SK-N-SH (cell line): ENCODE measurements at regions not wholly inside any gene's neighbourhood (a gene's known extent, or its start where the extent isn't known, plus 50 kb on each side); places are given as distances from the start of the nearest gene placed in this dataset.

Experiments used
- CTCF ChIA-PET: fragments of 300-600, 350-600 bp; formaldehyde crosslinking; extraction: SDS; loops from one replicate; lab custom pipeline; 2021; lab: Yijun Ruan, JAX
- POLR2A ChIA-PET: fragments of 350-600 bp; sonication (Branson Sonifier 250); formaldehyde crosslinking; extraction: SDS; loops from one replicate; lab custom pipeline; 2020; ENCODE audit warnings: antibody characterized with exemption, inconsistent platforms; lab: Yijun Ruan, JAX
- DNase-seq: peaks from one replicate; pipeline ENCODE4 v3.0.0; 2012
- H2AFZ ChIP-seq: fragments of 200-600 bp; sonication (generic); 2 replicates; pipeline ENCODE4 v1.8.1; 2016; ENCODE audit warnings: antibody characterized with exemption, mild to moderate bottlenecking, low read depth
- H3F3A ChIP-seq: fragments of 200-600 bp; sonication (generic); replicated peaks from 2 replicates; pipeline ENCODE3; 2016; ENCODE audit warnings: antibody characterized with exemption, mild to moderate bottlenecking; ENCODE audit not compliant: insufficient read depth
- H3K27ac ChIP-seq, 2 experiments: fragments of 200-500 bp in 1 of 2; fragments of 200-600 bp in 1 of 2; sonication (Bioruptor generic) in 1 of 2; sonication (generic), shearing (Covaris generic) in 1 of 2; 2 replicates each; pipeline versions ENCODE4 v1.5.1 to v1.6.1; 2014 to 2016; ENCODE audit warnings: low read depth in 2 of 2, inconsistent platforms in 1 of 2, low read length in 1 of 2, mild to moderate bottlenecking in 1 of 2, mixed read lengths in 1 of 2
- H3K27me3 ChIP-seq: fragments of 200-600 bp; sonication (generic), shearing (Covaris generic); 2 replicates; pipeline ENCODE4 v1.6.1; 2016; ENCODE audit warnings: mixed run types; ENCODE audit not compliant: insufficient read depth
- H3K36me3 ChIP-seq, 2 experiments: fragments of 200-500 bp in 1 of 2; fragments of 200-600 bp in 1 of 2; sonication (Bioruptor generic) in 1 of 2; sonication (generic) in 1 of 2; replicated peaks in 1 of 2; 2 replicates each; pipeline versions ENCODE3 to v1.5.1; 2014 to 2016; ENCODE audit warnings: low read length in 1 of 2, mild to moderate bottlenecking in 1 of 2; ENCODE audit not compliant: insufficient read depth in 2 of 2, control insufficient read depth in 1 of 2
- H3K4me1 ChIP-seq, 2 experiments: fragments of 200-500 bp in 1 of 2; fragments of 200-600 bp in 1 of 2; sonication (Bioruptor generic) in 1 of 2; sonication (generic), shearing (Covaris generic) in 1 of 2; 2 replicates each; pipeline versions ENCODE4 v1.5.1 to v1.6.1; 2014 to 2016; ENCODE audit warnings: low read depth in 1 of 2, low read length in 1 of 2, mixed run types in 1 of 2; ENCODE audit not compliant: insufficient read depth in 2 of 2, control insufficient read depth in 1 of 2
- H3K4me2 ChIP-seq: fragments of 200-600 bp; sonication (generic), shearing (Covaris generic); 2 replicates; pipeline ENCODE4 v1.6.1; 2017; ENCODE audit warnings: mixed run types
- H3K4me3 ChIP-seq, 2 experiments: fragments of 200-500 bp in 1 of 2; fragments of 200-600 bp in 1 of 2; sonication (Bioruptor generic) in 1 of 2; sonication (generic), shearing (Covaris generic) in 1 of 2; 2 replicates each; pipeline versions ENCODE4 v1.5.1 to v1.8.1; 2014 to 2016; ENCODE audit warnings: low read depth in 2 of 2, inconsistent platforms in 1 of 2, low read length in 1 of 2, mild to moderate bottlenecking in 1 of 2, mixed read lengths in 1 of 2, moderate library complexity in 1 of 2
- H3K79me2 ChIP-seq: fragments of 200-600 bp; sonication (generic); 2 replicates; pipeline ENCODE4 v1.8.1; 2017; ENCODE audit warnings: mild to moderate bottlenecking; ENCODE audit not compliant: insufficient read depth
- H3K9ac ChIP-seq: fragments of 200-600 bp; sonication (generic); 2 replicates; pipeline ENCODE4 v1.6.1; 2017; ENCODE audit warnings: mixed run types
- H3K9me2 ChIP-seq: fragments of 200-600 bp; sonication (generic); 2 replicates; pipeline ENCODE4 v1.6.1; 2017; ENCODE audit warnings: mixed run types
- H3K9me3 ChIP-seq: fragments of 200-600 bp; sonication (generic); 2 replicates; pipeline ENCODE4 v1.6.1; 2017; ENCODE audit warnings: mixed run types, mild to moderate bottlenecking, moderate library complexity
- H4K20me1 ChIP-seq: fragments of 200-600 bp; sonication (generic); 2 replicates; pipeline ENCODE4 v1.6.1; 2017; ENCODE audit warnings: mild to moderate bottlenecking, mixed run types; ENCODE audit not compliant: insufficient read depth
- ELF1 ChIP-seq: IDR thresholded peaks from 2 replicates; pipeline ENCODE4 v1.4.0; 2012
- EP300 ChIP-seq, 2 experiments: IDR thresholded peaks; 2 replicates each; pipeline versions ENCODE4 v1.4.0 to v1.6.1; 2012; ENCODE audit warnings: borderline replicate concordance in 1 of 2, low read depth in 1 of 2, low read length in 1 of 2
- EZH2phosphoT487 ChIP-seq: fragments of 200-600 bp; sonication (generic); IDR thresholded peaks from 2 replicates; pipeline ENCODE4 v1.6.1; 2017; ENCODE audit warnings: low read depth, mixed run types, mild to moderate bottlenecking, antibody characterized with exemption, moderate library complexity, borderline replicate concordance
- FOSL2 ChIP-seq: IDR thresholded peaks from 2 replicates; pipeline ENCODE4 v1.4.0; 2012; ENCODE audit warnings: low read depth, mild to moderate bottlenecking, moderate library complexity, borderline replicate concordance
- JUND ChIP-seq: IDR thresholded peaks from 2 replicates; pipeline ENCODE4 v1.4.0; 2012
- NFIC ChIP-seq: IDR thresholded peaks from 2 replicates; pipeline ENCODE4 v1.4.0; 2012; ENCODE audit warnings: borderline replicate concordance
- RAD21 ChIP-seq: IDR thresholded peaks from 2 replicates; pipeline ENCODE4 v1.6.1; 2012; ENCODE audit warnings: mild to moderate bottlenecking, low read length
- RCOR1 ChIP-seq: fragments of 150-350 bp; IDR thresholded peaks from 2 replicates; pipeline ENCODE4 v1.6.1; 2017; ENCODE audit warnings: antibody characterized with exemption, low read length
- SIN3A ChIP-seq: IDR thresholded peaks from 2 replicates; pipeline ENCODE4 v1.6.1; 2012; ENCODE audit warnings: low read depth, mild to moderate bottlenecking, low read length, moderate library complexity, borderline replicate concordance
- SMC3 ChIP-seq: IDR thresholded peaks from 2 replicates; pipeline ENCODE4 v1.6.1; 2012; ENCODE audit warnings: low read depth, low read length, improper control_type of control experiment
- TCF12 ChIP-seq: IDR thresholded peaks from 2 replicates; pipeline ENCODE4 v1.4.0; 2012
- YY1 ChIP-seq: IDR thresholded peaks from 2 replicates; pipeline ENCODE4 v1.4.0; 2012; ENCODE audit warnings: low read depth, mild to moderate bottlenecking
- WGBS: methylation state at CpG from one replicate; pipeline ENCODE4 v1.1.6; 2017; ENCODE audit warnings: low lambda C conversion rate; 5-methylcytosine and 5-hydroxymethylcytosine counted together
- TF ChIP-seq, protein P1 (sequence below): fragments of 150-350 bp; IDR thresholded peaks from 2 replicates; pipeline ENCODE4 v1.6.1; 2016; ENCODE audit warnings: mild to moderate bottlenecking, low read depth, low read length
- TF ChIP-seq, protein P2 (sequence below): fragments of 200-600 bp; sonication (generic); IDR thresholded peaks from 2 replicates; pipeline ENCODE4 v1.6.1; 2017; ENCODE audit warnings: antibody characterized with exemption, mild to moderate bottlenecking, moderate library complexity
- TF ChIP-seq, protein P3 (sequence below): IDR thresholded peaks from 2 replicates; pipeline ENCODE4; 2012

DNA sequence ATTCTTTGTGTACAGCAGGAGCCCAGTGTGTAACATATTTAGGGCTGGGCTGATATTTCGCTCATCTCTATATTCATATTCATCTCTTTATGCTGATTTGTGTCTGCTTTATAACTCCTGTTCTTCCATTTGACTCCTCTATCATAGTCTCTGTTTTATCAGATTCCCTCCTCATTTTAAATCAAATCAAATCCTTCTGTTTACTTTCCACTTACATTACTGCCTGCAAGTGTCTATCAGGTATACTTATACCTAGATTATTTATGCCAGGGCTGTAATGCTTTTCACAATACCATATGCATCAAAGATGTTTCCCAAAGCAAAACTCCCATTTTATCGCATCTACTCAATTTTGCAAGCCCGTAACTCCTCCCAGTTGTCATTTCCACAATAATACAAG lies 990.7 kb downstream of the SORCS1 start (continued):
- no peak for TF ChIP-seq SIN3A

DNA sequence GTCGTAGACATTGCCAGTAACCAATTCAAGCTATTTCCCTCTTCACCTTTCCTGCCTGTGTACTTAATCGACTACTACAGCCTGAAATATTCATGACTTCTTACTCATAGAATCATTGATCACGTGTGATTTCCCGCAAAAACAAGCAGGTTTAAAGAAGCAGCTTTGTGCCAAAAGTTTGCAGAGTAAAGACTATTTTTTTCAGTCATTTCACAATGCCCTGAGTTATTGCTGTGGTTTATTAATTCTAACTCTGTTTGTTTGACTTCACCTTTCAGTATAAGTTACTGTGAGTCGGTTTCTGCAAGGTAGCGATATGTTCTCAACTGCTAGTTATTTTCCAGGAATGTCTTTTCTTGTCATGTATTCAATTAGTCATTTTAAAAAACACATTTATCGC lies 995.3 kb downstream of the SORCS1 start:
- Histone ChIP-seq H3K79me2 (no peaks in the 10 kb centered on the region), H3K36me3 (no peaks in the 10 kb centered on the region), H3K4me3 (no peak overlapping the region), H3K9me3 (no peaks in the 10 kb centered on the region), H2AFZ (no peak overlapping the region), H3F3A (no peaks in the 10 kb centered on the region), H3K4me2 (no peak overlapping the region), H3K27ac (no peak overlapping the region), H3K27me3 (no peaks in the 10 kb centered on the region), H3K9me2 (no peaks in the 10 kb centered on the region), H3K9ac (no peak overlapping the region), H4K20me1 (no peaks in the 10 kb centered on the region), H3K4me1 (no peaks in the 10 kb centered on the region)
- WGBS: 28% methylated on average over 7 of the region's 7 CpGs
- DNase-seq: no peak
- ChIA-PET POLR2A (no interaction called here), CTCF (no interaction called here)
- TF ChIP-seq SMC3 (no peak), RCOR1 (no peak), ELF1 (no peak), SIN3A (no peak), YY1 (no peak), JUND (no peak), EZH2phosphoT487 (no peak), FOSL2 (no peak), TCF12 (no peak), RAD21 (no peak), EP300 (IDR thresholded peaks at IDR 0.05; ENCODE audit: borderline replicate concordance in 1 of 2, low read depth in 1 of 2, low read length in 1 of 2) (no peak), NFIC (no peak)
- TF ChIP-seq, protein P1, sequence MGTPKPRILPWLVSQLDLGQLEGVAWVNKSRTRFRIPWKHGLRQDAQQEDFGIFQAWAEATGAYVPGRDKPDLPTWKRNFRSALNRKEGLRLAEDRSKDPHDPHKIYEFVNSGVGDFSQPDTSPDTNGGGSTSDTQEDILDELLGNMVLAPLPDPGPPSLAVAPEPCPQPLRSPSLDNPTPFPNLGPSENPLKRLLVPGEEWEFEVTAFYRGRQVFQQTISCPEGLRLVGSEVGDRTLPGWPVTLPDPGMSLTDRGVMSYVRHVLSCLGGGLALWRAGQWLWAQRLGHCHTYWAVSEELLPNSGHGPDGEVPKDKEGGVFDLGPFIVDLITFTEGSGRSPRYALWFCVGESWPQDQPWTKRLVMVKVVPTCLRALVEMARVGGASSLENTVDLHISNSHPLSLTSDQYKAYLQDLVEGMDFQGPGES: no peak
- TF ChIP-seq, protein P2, sequence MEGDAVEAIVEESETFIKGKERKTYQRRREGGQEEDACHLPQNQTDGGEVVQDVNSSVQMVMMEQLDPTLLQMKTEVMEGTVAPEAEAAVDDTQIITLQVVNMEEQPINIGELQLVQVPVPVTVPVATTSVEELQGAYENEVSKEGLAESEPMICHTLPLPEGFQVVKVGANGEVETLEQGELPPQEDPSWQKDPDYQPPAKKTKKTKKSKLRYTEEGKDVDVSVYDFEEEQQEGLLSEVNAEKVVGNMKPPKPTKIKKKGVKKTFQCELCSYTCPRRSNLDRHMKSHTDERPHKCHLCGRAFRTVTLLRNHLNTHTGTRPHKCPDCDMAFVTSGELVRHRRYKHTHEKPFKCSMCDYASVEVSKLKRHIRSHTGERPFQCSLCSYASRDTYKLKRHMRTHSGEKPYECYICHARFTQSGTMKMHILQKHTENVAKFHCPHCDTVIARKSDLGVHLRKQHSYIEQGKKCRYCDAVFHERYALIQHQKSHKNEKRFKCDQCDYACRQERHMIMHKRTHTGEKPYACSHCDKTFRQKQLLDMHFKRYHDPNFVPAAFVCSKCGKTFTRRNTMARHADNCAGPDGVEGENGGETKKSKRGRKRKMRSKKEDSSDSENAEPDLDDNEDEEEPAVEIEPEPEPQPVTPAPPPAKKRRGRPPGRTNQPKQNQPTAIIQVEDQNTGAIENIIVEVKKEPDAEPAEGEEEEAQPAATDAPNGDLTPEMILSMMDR: no peak
- TF ChIP-seq, protein P3, sequence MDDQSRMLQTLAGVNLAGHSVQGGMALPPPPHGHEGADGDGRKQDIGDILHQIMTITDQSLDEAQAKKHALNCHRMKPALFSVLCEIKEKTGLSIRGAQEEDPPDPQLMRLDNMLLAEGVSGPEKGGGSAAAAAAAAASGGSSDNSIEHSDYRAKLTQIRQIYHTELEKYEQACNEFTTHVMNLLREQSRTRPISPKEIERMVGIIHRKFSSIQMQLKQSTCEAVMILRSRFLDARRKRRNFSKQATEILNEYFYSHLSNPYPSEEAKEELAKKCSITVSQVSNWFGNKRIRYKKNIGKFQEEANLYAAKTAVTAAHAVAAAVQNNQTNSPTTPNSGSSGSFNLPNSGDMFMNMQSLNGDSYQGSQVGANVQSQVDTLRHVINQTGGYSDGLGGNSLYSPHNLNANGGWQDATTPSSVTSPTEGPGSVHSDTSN: no peak
